BLaER1 treated with 17β-estradiol and CSF1 and Interleukin-3, amounts not matched to agents 10 nM and 100 nM (cell line): ENCODE measurements at regions not wholly inside any gene's neighbourhood (a gene's known extent, or its start where the extent isn't known, plus 50 kb on each side); places are given as distances from the start of the nearest gene placed in this dataset.
A peak's percentile ranks its signal among the peaks of the same experiment; 100 is the strongest.

Experiments used
- H3K27ac ChIP-seq, 11 experiments: shearing (Covaris generic); formaldehyde crosslinking; 2 replicates each; pipeline ENCODE4 v1.8.1; 2022
- H3K27me3 ChIP-seq, 11 experiments: shearing (Covaris generic); formaldehyde crosslinking; 2 replicates each; pipeline ENCODE4 v1.8.1; 2022
- H3K36me3 ChIP-seq, 11 experiments: shearing (Covaris generic); formaldehyde crosslinking; 2 replicates each; pipeline ENCODE4 v1.8.1; 2022
- H3K4me1 ChIP-seq, 10 experiments: shearing (Covaris generic); formaldehyde crosslinking; 2 replicates each; pipeline ENCODE4 v1.8.1; 2022
- H3K4me2 ChIP-seq, 11 experiments: shearing (Covaris generic); formaldehyde crosslinking; 2 replicates each; pipeline ENCODE4 v1.8.1; 2022
- H3K4me3 ChIP-seq, 10 experiments: shearing (Covaris generic); formaldehyde crosslinking; 2 replicates each; pipeline ENCODE4 v1.8.1; 2022
- H3K9ac ChIP-seq, 11 experiments: shearing (Covaris generic); formaldehyde crosslinking; 2 replicates each; pipeline ENCODE4 v1.8.1; 2022
- H3K9me3 ChIP-seq, 11 experiments: shearing (Covaris generic); formaldehyde crosslinking; replicated peaks in 1 of 11; 2 replicates each; pipeline ENCODE4 v1.8.1; 2022
- H4K20me1 ChIP-seq, 11 experiments: shearing (Covaris generic); formaldehyde crosslinking; 2 replicates each; pipeline ENCODE4 v1.8.1; 2022
- Cebpa-rat ChIP-seq, 11 experiments: shearing (Covaris generic); IDR thresholded peaks; 2 replicates each; pipeline ENCODE4 v1.8.1; 2022

GRCh38 chr4:124515591-124515990, 196.9 kb downstream of the ANKRD50 start:
- H3K9me3 ChIP-seq = no peaks in the 10 kb centered on the region
- no peak overlapping the region for H3K27ac ChIP-seq
- no peaks in the 10 kb centered on the region for H4K20me1 ChIP-seq
- H3K36me3 ChIP-seq = no peaks in the 10 kb centered on the region
- no peak for TF ChIP-seq Cebpa-rat (IDR thresholded peaks at IDR 0.05)
- H3K9ac ChIP-seq = no peak overlapping the region
- no peaks in the 10 kb centered on the region for H3K27me3 ChIP-seq
- no peak overlapping the region for H3K4me2 ChIP-seq
- no peaks in the 10 kb centered on the region for H3K4me1 ChIP-seq
- H3K4me3 ChIP-seq = no peak overlapping the region

GRCh38 chr4:124519196-124519595, 193.3 kb downstream of the ANKRD50 start:
- Histone ChIP-seq H3K36me3 (no peaks in the 10 kb centered on the region), H3K27ac (no peak overlapping the region), H3K4me1 (no peaks in the 10 kb centered on the region), H3K27me3 (no peaks in the 10 kb centered on the region), H4K20me1 (no peaks in the 10 kb centered on the region), H3K9ac (no peak overlapping the region), H3K4me3 (no peak overlapping the region), H3K9me3 (no peaks in the 10 kb centered on the region), H3K4me2 (no peak overlapping the region)
- no peak for TF ChIP-seq Cebpa-rat (IDR thresholded peaks at IDR 0.05)

GRCh38 chr4:124523816-124524215, 188.7 kb downstream of the ANKRD50 start:
- Histone ChIP-seq H3K9me3 (no peaks in the 10 kb centered on the region), H3K4me1 (peaks cover 0 to 10% (median 0%) of the 10 kb centered on the region in 10 experiments; a peak in 6 of 20 replicates), H3K9ac (no peak overlapping the region), H3K27me3 (no peaks in the 10 kb centered on the region), H3K27ac (no peak overlapping the region), H3K36me3 (no peaks in the 10 kb centered on the region), H4K20me1 (no peaks in the 10 kb centered on the region), H3K4me2 (no peak overlapping the region), H3K4me3 (no peak overlapping the region)
- TF ChIP-seq Cebpa-rat (IDR thresholded peaks at IDR 0.05) = no peak

DNA sequence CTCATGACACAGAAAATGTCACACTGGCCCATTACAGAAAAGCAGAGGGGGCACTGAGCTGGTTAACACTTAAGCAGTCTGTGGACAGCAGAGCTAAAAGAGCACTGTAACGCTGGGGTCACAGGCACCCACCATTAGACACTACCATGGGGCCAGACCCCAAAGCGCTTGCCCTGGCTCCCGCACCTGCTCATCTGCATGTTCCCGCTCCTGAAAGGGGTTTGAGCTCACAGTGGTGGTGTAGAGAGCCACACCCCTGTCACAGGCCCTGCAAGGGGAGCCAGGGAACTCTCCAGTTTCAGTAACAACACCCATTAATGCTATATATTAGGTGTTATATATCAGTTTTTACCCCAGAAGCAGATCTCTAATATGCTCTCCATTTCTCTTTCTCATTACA, 187.0 kb downstream of the ANKRD50 start:
- Histone ChIP-seq H3K9ac (no peak overlapping the region), H3K4me3 (no peak overlapping the region), H3K9me3 (no peaks in the 10 kb centered on the region), H3K36me3 (no peaks in the 10 kb centered on the region), H3K4me2 (no peak overlapping the region; a peak in 1 of 22 replicates), H3K27me3 (no peaks in the 10 kb centered on the region), H3K4me1 (peaks cover 0 to 10% (median 0%) of the 10 kb centered on the region in 10 experiments; a peak in 6 of 20 replicates), H3K27ac (no peak overlapping the region), H4K20me1 (no peaks in the 10 kb centered on the region)
- no peak for TF ChIP-seq Cebpa-rat (IDR thresholded peaks at IDR 0.05)

DNA sequence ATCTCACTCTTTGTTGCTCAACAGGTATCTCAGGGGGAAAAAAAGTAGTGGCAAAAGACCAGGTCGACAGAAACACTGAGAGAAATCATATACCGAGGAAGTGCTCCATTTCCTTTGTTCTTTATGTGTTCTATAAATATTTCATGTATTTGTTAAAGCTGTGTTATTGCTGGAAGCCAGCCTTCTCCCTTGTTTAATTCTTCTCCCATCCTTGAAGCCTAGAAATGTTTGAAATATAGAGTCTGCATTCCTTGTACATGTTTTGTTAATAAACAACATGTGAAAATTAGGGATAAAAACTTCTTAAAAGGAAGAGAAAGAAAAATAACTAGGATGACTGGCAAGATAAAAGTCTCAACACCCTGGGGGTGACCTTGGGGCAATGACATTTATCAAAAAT, 186.2 kb downstream of the ANKRD50 start:
- no peak overlapping the region for H3K27ac ChIP-seq
- no peak for TF ChIP-seq Cebpa-rat (IDR thresholded peaks at IDR 0.05)
- no peak overlapping the region for H3K4me3 ChIP-seq
- peak overlapping the region in 6 of 11 experiments; percentile 1 to 48 (median 14); a peak in 8 of 22 replicates for H3K4me2 ChIP-seq
- H3K27me3 ChIP-seq = no peaks in the 10 kb centered on the region
- H3K36me3 ChIP-seq = no peaks in the 10 kb centered on the region
- H4K20me1 ChIP-seq = no peaks in the 10 kb centered on the region
- no peaks in the 10 kb centered on the region for H3K9me3 ChIP-seq
- H3K4me1 ChIP-seq = peaks cover 0 to 10% (median 0%) of the 10 kb centered on the region in 10 experiments; a peak in 6 of 20 replicates
- H3K9ac ChIP-seq = no peak overlapping the region

- Histone ChIP-seq H3K9ac (no peak overlapping the region), H3K27me3 (no peaks in the 10 kb centered on the region), H3K4me2 (peak overlapping the region in 5 of 11 experiments; percentile 8 to 48 (median 15); a peak in 8 of 22 replicates), H3K36me3 (no peaks in the 10 kb centered on the region), H3K4me1 (peaks cover 0 to 10% (median 0%) of the 10 kb centered on the region in 10 experiments; a peak in 6 of 20 replicates), H3K9me3 (no peaks in the 10 kb centered on the region), H3K27ac (no peak overlapping the region), H3K4me3 (no peak overlapping the region), H4K20me1 (no peaks in the 10 kb centered on the region)
- TF ChIP-seq Cebpa-rat (IDR thresholded peaks at IDR 0.05) = no peak
Measured at GRCh38 chr4:124526769-124527168, 185.8 kb downstream of the ANKRD50 start.

GRCh38 chr4:124527364-124527763, 185.2 kb downstream of the ANKRD50 start:
- H3K4me1 ChIP-seq = peaks cover 0 to 10% (median 0%) of the 10 kb centered on the region in 10 experiments; a peak in 6 of 20 replicates
- no peaks in the 10 kb centered on the region for H3K9me3 ChIP-seq
- no peak for TF ChIP-seq Cebpa-rat (IDR thresholded peaks at IDR 0.05)
- H3K9ac ChIP-seq = no peak overlapping the region
- no peaks in the 10 kb centered on the region for H3K27me3 ChIP-seq
- no peaks in the 10 kb centered on the region for H4K20me1 ChIP-seq
- H3K4me2 ChIP-seq = no peak overlapping the region
- no peak overlapping the region for H3K27ac ChIP-seq
- no peaks in the 10 kb centered on the region for H3K36me3 ChIP-seq
- no peak overlapping the region for H3K4me3 ChIP-seq

GRCh38 chr4:124529131-124529530, 183.4 kb downstream of the ANKRD50 start:
- TF ChIP-seq Cebpa-rat (IDR thresholded peaks at IDR 0.05) = no peak
- no peak overlapping the region for H3K4me2 ChIP-seq
- no peaks in the 10 kb centered on the region for H3K36me3 ChIP-seq
- H3K27me3 ChIP-seq = no peaks in the 10 kb centered on the region
- H3K4me1 ChIP-seq = peaks cover 0 to 10% (median 0%) of the 10 kb centered on the region in 10 experiments; a peak in 6 of 20 replicates
- H3K27ac ChIP-seq = no peak overlapping the region
- no peaks in the 10 kb centered on the region for H4K20me1 ChIP-seq
- H3K9ac ChIP-seq = no peak overlapping the region
- no peak overlapping the region for H3K4me3 ChIP-seq
- H3K9me3 ChIP-seq = no peaks in the 10 kb centered on the region

DNA sequence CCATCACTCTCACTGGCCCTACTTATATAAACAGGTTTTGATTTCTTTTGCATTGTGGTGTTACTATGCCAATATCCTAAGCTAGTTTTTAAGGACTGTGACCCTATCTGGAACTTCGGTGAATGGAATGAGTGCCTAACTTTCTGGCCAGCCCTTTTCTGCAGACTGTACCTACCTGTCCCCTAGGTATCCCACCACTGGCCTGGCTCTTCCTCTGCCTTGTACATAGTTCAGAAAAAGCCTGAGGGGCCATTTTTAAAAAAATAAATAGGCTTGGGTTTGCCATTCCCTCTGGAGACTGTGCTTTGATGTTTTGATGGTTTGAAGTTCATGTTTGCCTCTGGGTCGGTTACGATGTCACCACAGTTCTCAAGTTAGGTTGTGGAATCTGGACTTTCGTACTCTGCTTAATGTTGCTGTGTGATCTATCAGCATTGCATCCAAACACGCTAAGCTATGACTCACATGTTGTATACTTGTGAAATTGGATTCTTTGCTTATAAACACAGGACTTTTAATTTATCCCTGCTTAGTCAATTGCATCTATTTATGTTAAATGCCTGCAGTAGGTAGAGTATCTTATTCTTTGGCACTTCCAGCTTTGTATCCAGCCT, 182.0 kb downstream of the ANKRD50 start:
- no peak for TF ChIP-seq Cebpa-rat (IDR thresholded peaks at IDR 0.05)
- Histone ChIP-seq H3K4me3 (no peak overlapping the region), H3K27ac (no peak overlapping the region), H3K4me2 (no peak overlapping the region), H4K20me1 (no peaks in the 10 kb centered on the region), H3K36me3 (no peaks in the 10 kb centered on the region), H3K9ac (no peak overlapping the region), H3K4me1 (peaks cover 0 to 10% (median 0%) of the 10 kb centered on the region in 10 experiments; a peak in 6 of 20 replicates), H3K27me3 (no peaks in the 10 kb centered on the region), H3K9me3 (no peaks in the 10 kb centered on the region)

- Histone ChIP-seq H4K20me1 (no peaks in the 10 kb centered on the region), H3K9ac (no peak overlapping the region), H3K4me1 (no peaks in the 10 kb centered on the region), H3K4me3 (no peak overlapping the region), H3K27ac (no peak overlapping the region), H3K36me3 (no peaks in the 10 kb centered on the region), H3K9me3 (no peaks in the 10 kb centered on the region), H3K27me3 (no peaks in the 10 kb centered on the region), H3K4me2 (no peak overlapping the region)
- TF ChIP-seq Cebpa-rat (IDR thresholded peaks at IDR 0.05) = no peak
Measured at GRCh38 chr4:124534131-124534530, 178.4 kb downstream of the ANKRD50 start.
